WERI-Rb-1 (cell line): ENCODE measurements at regions not wholly inside any gene's neighbourhood (a gene's known extent, or its start where the extent isn't known, plus 50 kb on each side); places are given as distances from the start of the nearest gene placed in this dataset.

ENCODE experiments used
- DNase-seq: peaks from one replicate; pipeline ENCODE4 v3.0.0-alpha.2; 2020
- H3K27ac ChIP-seq: fragments of 250-450 bp; sonication (Bioruptor Pico); 2 replicates; pipeline ENCODE4 v1.5.1; 2020; ENCODE audit warnings: mild to moderate bottlenecking, moderate library complexity
- H3K27me3 ChIP-seq: fragments of 250-450 bp; sonication (Bioruptor Pico); 2 replicates; pipeline ENCODE4 v1.5.1; 2021; ENCODE audit warnings: mild to moderate bottlenecking, low read depth, moderate library complexity; ENCODE audit not compliant: insufficient read depth, severe bottlenecking
- H3K36me3 ChIP-seq: fragments of 250-450 bp; sonication (Bioruptor Pico); 2 replicates; pipeline ENCODE4 v1.5.1; 2020; ENCODE audit warnings: mild to moderate bottlenecking, moderate library complexity
- H3K4me3 ChIP-seq: 2 replicates; pipeline ENCODE4 v1.5.1; 2011; ENCODE audit warnings: low read depth, mild to moderate bottlenecking, control low read depth, low read length
- H3K9me3 ChIP-seq: fragments of 250-450 bp; sonication (Bioruptor Pico); 2 replicates; pipeline ENCODE4 v1.5.1; 2021; ENCODE audit warnings: mild to moderate bottlenecking, moderate library complexity; ENCODE audit not compliant: severe bottlenecking
- CTCF ChIP-seq: IDR thresholded peaks from 2 replicates; pipeline ENCODE4 v1.5.1; 2011; ENCODE audit warnings: low read depth, mild to moderate bottlenecking, control low read depth, inconsistent platforms, low read length

DNA sequence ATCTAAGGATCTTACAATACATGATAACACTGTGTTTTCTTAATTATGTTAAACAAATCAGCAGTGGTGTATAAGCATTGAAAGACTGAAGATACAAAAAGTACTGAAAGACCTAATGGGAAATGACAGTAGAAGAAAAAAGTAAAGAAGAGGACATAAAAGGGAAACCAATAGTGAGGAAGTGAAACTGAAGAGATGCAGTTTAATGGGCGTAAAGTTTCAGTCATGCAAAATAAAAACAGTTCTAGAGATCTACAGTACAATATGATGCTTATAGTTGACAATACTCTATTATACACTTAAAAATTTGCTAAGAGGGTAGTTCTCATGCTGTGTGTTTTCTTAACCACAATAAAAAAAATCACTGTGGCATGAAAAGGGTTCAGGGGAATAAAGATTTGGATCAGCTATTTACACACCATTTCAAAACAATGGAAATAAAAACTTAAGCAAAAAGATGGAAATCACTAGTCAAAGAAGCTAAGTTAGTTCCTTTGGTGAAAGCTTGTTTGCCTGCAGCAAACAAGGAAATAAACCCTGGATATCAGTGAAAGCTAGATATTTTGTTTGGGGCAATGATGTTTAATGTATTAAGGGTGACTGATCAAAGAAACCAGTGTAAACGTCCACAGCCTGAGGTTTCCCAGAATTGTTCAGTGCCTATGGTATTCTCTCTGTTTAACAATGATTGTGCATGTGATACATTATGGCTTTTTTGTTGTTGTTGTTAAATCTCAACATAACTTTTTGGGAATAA lies 1160.8 kb upstream of the ADGRL2 start:
- no peak for DNase-seq
- TF ChIP-seq CTCF: no peak
- no peak overlapping the region for H3K27ac ChIP-seq

DNA sequence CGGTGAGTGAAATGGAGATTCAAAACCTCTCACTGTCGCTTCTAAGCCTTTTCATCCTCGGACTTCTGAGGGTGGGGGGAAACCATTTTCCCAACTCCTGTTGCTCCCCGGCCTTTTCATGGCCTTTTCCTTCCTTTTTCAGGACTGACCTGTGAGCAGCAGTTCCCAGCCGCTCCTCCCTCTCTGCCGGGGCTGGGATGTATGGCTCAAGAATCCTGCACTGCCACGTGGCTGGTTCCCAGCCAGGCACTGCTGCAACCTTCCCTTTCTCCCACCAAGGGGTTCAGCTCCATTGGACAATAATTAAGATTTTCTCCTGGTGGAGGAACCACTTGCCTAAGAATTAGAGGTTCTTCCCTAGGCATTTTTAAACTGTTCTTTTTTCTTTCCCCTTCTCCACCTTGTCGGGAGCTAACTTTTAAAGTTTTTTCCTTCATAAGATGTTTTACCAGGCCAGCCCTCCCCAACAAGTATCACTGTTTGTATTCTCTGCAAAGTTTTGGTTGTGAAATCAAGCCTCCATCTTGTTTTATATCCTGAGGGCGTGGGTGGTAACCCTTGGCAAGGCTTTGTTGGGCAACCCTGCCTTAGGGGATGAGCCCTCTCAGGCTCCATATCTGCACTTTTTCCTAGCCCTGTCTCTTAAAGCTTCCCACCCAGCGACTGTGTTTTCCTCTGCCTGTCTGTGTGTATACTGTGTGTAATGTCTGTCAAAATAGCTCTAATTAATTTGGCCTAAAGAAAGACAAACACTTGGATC lies 1166.6 kb upstream of the ADGRL2 start:
- no peak for DNase-seq
- Histone ChIP-seq H3K36me3 (no peaks in the 10 kb centered on the region), H3K27ac (no peak overlapping the region), H3K9me3 (no peaks in the 10 kb centered on the region), H3K4me3 (no peak overlapping the region), H3K27me3 (no peaks in the 10 kb centered on the region)
- TF ChIP-seq CTCF: no peak

More for the DNA sequence above, 1160.8 kb upstream of the ADGRL2 start:
- H3K36me3 ChIP-seq: no peaks in the 10 kb centered on the region
- no peaks in the 10 kb centered on the region for H3K9me3 ChIP-seq
- H3K27me3 ChIP-seq: no peaks in the 10 kb centered on the region
- no peak overlapping the region for H3K4me3 ChIP-seq

- no peak for TF ChIP-seq CTCF
- Histone ChIP-seq H3K9me3 (no peaks in the 10 kb centered on the region), H3K36me3 (no peaks in the 10 kb centered on the region), H3K27ac (no peak overlapping the region), H3K27me3 (no peaks in the 10 kb centered on the region), H3K4me3 (no peak overlapping the region)
- no peak for DNase-seq
Measured at GRCh38 chr1:80632284-80632683, 1168.5 kb upstream of the ADGRL2 start.

DNA sequence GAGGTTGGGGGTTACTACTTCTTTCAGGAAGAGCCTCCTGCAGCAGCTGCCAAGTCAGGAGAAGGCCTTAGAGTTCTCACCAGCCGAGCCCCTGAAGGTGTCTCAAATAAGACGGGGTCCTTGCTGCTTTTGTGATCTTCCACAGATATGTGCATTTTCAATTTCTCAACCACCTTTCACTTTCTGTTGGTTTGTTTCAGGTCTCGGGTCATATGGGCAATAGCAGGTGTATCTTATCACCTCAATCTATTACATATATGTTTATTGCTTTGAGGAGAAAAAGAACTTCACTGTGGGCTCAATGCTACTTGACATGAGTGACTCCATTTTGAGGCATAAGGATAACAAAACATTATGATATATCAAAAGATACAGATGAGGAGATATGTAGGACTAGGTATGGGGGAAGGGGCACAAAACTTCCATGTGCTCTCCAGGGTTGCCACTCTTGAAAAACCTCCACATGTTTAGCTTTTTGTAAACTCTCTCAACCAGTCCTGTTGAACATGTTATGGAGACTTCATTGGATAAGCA lies 1171.4 kb upstream of the ADGRL2 start:
- TF ChIP-seq CTCF: no peak
- Histone ChIP-seq H3K27me3 (no peaks in the 10 kb centered on the region), H3K27ac (no peak overlapping the region), H3K9me3 (no peaks in the 10 kb centered on the region), H3K36me3 (no peaks in the 10 kb centered on the region), H3K4me3 (no peak overlapping the region)
- no peak for DNase-seq

GRCh38 chr1:80624682-80625081 lies 1176.1 kb upstream of the ADGRL2 start:
- Histone ChIP-seq H3K9me3 (no peaks in the 10 kb centered on the region), H3K27ac (no peak overlapping the region)

More at GRCh38 chr1:80624682-80625081, 1176.1 kb upstream of the ADGRL2 start:
- no peaks in the 10 kb centered on the region for H3K27me3 ChIP-seq
- no peaks in the 10 kb centered on the region for H3K36me3 ChIP-seq
- H3K4me3 ChIP-seq: no peak overlapping the region
- no peak for TF ChIP-seq CTCF
- DNase-seq: no peak
